ENCODE measurements at regions not wholly inside any gene's neighbourhood (a gene's known extent, or its start where the extent isn't known, plus 50 kb on each side); places are given as distances from the start of the nearest gene placed in this dataset.

DNA sequence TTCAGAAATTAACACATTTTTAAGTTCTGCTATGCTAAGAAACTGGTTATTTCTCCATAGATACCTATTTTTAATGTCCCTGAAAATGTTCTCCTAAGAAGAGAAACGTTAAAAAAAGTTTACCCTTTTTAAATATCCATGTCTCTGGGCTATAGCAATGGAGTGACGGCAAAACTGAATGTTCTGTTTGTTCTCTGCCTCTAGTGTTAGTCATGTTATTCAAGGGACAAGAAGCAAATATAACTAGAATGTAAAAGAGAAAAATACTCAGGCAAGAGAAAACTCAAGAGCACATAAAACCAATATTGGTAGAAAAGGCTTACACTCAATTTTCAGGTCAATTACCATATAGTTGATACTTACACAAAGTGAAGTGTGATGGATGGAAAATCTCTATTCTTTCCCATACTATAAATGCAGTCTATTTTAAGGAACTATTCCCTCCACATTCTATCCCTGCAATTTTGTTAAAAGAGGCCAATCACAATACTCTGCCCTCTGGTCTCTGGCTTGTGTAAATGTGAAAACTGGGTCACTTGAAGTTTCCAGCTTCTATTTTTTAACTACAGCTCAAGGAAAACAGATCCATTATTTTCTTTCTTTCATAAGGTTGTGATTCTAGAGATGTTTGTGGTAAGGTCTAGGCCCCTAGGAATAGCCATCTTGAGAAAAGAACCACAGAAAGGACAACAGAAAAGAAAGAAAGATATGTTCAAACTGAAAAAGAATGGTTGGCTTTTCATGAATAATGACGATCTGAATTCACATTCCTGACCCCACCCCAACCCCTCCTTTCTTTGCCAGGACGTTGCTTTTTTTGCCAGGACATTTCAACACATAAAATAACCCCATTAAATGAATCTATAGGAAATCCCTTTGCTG lies 200.3 kb upstream of the FAM83B start:
- no peak for DNase-seq

DNA sequence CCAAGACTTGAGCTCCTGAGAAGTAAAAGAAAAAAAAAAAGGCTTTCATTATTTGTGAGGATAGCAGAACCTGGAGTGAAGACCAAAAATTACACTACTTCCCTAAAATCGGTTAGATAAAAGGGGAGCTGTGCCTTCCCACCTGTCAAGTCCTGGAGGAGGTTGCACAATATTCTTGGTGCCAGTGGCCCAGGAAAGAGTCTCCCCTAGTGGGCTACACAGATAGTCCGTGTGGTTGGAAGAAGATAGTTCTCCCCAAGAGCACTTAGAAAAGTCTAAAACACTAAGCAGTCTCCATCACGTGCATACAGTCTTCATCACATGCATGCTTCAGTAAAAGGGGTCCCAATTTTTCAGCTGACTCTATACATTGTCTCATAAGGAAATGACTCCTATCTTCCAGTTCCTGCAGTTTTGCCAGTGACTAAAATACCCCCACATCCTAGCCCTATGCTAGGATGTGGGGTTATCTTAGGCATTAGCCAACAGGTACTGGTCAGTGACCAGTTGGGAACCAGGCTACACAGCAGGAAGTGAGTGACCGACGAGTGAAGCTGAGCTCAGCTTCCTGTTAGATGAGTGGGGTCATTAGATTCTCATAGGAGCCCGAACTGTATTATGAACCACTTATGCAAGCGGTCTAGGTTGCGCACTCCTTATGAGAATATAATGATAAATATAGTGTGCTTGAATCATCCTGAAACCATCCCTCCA lies 199.5 kb upstream of the FAM83B start:
- no peak for DNase-seq

DNA sequence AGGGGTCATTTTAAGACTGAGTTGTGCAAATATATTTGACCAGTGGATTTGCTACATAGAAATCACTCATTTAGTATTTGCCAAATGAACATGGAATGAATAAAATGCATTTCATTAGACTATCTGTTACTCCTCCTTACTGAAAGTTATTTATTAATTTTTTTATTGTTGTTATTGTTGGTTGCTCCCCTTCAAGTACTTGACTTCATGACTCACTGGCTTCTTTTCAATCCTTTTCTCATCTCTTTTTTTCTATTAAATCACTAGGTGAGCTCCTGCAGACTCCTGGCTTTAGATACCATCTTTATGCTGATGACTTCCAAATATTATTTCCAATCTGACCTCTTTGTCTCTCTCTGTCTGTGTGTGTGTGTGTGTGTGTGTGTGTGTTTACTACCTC lies 192.2 kb upstream of the FAM83B start:
- no peak for DNase-seq

DNA sequence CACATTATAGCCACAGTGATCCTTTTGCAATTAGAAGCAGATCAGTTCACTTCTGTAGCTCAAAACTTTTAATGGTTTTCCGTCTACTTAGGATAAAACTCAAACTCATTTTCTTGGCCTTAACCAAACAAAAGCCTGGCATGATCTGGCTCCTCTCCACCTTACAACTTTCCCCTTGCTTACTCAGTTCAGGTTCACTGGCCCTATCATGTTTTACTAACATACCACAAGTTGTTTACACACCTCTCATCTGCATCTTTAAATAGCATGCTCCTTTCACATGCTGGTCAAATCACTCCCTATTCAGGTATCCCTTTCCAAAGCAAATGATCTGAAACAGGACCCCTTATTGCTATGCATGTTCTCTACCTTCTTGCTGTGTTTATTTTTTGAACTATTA lies 191.4 kb upstream of the FAM83B start:
- DNase-seq: no peak

DNA sequence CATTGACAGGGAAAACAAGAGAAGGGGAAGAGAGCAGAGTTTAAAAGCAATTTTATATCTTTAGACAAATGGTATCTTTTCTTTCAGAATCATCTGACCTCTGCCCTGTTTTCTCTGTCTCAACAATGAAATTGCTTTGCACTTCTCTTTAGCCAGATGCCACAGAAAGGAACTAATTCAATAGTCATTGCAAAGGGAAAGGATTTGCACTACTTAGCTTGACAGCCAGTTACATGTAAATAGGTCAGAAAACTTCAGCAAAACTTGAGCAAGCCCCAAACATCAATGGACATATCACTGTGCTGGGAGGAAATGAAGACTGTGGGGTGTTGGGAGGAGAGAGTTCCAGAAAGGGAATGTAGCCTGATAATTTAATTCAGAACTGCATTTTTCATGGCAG lies 181.3 kb upstream of the FAM83B start:
- no peak for DNase-seq

DNA sequence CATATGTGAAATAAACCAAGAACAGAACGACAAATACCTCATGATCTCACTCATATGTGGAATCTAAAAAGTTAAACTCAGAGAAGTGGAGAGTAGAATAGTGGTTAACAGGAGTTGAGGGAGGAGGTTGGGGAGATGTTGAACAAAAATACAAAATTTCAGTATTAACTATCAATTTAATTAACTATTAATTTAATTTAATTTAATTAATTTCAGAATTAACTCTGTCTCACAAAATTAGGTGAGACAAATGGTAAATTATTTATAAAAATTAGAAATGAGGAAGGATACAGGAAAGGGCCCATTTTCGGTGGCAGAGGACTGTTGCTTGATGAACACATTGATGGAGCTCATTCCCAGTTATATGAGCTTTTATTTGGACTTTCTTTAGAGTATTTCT lies 166.0 kb upstream of the FAM83B start:
- DNase-seq: no peak

DNA sequence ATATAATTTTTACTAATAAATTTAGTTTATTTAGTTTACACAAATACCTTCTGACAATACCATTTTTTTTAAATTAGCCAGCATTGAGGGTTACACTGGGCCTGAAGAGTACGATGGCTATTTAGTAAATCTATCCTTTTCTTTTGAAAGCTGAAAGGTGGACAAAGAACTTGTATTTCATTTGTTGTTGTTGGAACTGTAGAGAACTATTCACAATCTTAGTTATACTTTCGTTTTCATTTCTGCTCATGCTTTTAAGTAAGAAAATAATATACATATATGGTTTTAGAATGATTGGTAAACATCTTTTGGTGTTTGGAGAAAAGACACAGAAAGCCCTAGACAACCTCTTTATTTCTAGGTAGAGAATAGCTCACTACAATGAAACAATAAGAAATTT lies 165.3 kb upstream of the FAM83B start:
- DNase-seq: no peak

DNA sequence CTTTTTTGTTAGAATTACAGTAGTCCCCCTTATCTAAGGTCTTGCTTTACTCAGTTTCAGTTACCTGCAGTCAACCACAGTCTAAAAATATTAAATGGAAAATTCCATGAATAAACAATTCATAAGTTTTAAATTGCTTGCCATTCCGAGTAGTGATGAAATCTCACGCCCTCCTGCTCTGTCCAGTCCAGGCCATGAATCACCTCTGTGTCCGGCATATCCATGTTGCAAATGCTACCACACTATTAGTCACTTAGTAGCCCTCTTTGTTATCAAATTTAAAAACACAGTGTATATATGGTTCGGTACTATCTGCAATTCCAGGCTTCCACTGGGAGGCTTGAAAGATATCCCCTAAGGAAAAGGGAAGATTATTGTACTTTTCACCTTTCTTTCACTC lies 164.6 kb upstream of the FAM83B start:
- DNase-seq: no peak

DNA sequence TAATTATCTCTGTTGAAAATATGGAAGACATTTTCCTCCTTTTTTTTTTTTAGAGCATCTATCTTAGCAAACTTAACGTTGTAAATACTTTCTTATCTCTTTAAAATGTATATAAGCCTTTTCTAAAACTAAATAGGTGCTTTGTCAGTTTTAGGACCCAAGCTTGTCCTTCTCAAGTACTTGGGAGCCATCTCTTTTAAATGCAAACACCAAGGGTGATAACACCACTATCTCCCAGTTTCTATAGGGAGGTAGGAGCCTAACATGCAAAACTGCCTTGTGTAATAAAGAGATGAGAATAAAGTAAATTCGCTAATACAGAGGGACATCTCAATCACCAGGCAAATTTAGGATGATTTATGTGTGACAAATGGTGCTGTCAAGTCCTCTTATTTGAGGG lies 157.0 kb upstream of the FAM83B start:
- DNase-seq: no peak

DNA sequence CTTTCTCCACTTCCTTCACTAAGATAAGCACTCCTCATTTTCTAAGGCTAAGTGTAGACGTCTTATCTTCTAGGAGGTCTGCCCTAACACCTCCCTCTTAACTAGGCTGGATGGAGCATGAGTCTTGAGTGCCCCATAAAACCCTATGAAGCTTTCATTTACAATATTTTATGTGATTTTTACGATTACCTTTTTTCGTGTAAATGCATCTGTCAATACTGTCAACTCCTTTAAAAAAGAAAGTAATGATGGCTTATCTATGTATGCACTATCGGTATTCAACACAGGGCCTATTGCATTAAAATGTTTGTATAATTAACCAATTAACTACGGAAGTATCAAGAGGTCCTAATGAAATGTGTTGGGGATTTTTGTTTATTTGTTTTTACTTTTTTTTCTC lies 156.0 kb upstream of the FAM83B start:
- no peak for DNase-seq

DNA sequence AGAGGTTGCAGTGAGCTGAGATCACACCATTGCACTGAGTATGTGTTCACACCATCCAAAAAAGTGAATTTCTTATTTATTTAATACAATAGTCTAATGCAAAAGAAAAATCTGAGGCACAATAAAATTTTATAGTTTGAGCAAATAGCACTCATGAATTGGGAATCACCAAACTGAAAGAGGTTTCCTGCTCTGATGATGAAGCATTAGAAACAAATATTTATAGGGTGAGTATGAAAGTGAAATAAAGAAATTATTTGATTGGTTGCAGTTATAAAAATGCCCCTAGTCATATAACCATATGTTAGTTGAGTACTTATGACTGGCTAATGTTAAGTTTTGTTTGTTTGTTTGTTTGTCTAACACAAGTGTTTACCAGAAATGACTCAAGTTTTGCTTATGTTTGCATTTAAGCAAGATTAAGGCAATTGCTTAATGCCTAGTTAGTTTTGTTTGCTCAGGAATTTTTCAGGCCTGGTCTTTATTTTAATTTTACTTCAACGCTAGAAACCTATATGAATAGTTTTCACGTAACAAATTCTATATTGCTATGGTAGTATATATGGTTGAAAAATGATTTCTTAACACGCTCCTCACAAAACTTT lies 151.5 kb upstream of the FAM83B start:
- DNase-seq: no peak

DNA sequence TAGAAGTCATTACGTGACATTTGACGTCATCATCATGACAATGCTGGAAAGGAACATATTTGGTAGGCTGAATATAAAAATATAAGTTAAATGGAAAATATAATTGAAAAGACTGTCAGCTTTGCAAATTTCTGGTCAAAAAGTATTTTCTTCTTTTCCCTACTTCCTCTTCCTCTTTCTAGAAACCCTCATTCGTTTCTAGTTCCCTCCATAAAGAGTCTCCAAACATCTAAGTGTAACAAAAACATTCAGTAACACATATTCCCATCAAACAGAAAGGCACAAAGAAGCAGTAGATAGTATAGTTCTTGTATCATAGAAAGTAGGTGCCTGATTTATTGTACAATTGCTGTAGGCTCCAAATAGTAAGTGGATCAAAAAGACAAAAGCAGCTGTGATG lies 150.8 kb upstream of the FAM83B start:
- DNase-seq: no peak

DNA sequence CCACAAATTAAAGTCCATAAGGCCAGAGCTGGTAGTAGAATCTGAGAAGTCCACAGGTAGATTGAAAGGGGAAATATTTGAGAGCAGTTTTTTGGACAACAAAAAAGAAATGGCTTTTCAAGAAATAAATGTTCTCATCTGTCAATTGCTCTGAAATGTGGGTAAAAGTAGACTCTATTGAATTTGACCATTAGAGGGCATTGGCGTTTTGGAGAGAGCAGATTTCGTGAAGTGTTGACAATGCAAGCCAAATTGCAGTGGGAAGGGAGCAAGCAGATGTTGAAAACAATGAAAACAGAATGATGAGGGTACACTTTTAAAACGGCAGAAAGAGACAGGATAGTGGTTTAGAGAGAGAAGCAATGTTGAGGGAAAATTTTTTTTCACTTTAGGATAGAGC lies 149.1 kb upstream of the FAM83B start:
- no peak for DNase-seq

DNA sequence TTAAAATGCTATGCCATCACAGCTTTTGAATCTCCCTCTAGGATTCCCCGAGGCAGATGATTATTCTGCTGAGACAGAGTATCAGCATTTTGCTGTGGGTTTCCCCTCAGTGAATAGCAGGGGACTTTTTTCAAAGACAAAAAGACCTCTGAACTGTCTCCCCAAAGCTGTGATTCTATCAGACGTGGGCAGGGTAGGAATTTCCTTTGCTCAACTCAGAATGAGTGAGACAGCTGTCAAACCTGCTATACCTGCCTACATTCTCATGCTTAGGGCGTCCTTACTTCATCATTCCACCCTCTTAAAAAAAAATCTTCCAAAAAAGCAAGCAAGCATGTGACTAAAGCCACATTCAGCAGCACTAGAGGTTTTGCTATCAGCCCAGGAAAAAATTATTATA lies 147.6 kb upstream of the FAM83B start:
- no peak for DNase-seq

DNA sequence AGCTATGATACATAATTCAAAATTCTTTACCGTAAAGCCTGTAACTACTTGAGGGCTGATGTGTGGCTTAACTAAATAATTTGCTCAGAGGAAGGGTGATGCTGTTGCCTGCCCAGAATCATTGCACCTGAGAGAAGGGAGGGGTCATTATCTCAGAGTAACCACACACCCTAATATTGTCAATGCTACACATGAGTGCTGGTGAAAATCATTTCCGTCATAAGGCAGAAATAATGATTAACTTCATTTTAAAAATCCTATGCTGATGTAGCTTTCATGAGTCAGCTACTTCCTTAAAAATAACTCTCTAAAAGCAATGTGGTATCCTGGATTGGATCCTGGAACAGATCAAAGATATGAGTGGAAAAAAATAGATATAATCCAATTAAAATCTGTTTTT lies 146.4 kb upstream of the FAM83B start:
- DNase-seq: no peak

DNA sequence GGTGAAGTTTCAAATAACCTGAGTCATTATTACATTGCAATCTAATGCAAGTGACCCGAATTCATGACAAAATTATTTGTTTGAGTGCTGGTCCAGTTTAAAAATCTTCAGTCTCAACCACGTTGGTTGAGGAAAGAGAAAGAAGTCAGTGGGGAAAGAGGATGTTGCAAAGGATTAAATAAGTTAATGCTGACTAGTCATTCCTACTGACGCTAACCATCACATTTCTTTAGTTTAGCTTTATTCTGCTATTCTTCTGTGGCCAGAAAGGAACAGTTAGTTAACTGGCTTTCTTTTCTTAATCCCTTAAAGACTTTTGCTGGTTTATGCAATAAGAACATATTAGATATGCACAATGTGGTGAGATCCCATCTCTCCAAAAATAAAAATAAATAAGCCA lies 143.8 kb upstream of the FAM83B start:
- DNase-seq: no peak

DNA sequence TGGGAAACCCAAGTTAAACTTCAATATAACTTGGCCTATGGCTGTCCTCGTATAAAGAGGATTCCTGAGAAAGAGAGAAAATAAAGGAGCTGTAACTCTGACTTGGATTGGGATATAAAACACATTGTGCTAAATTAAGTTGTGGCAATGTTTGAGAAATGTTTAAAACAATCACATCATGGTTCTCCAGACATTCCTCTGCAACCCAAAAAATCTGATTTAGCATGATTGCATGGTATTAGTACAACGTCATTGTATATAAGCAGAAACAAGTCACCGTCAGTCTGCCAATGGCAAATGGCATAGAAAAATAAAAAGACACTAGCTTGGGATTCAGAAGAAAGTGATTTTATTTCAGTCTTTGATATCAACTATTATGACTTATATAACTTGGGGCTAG lies 140.2 kb upstream of the FAM83B start:
- no peak for DNase-seq

DNA sequence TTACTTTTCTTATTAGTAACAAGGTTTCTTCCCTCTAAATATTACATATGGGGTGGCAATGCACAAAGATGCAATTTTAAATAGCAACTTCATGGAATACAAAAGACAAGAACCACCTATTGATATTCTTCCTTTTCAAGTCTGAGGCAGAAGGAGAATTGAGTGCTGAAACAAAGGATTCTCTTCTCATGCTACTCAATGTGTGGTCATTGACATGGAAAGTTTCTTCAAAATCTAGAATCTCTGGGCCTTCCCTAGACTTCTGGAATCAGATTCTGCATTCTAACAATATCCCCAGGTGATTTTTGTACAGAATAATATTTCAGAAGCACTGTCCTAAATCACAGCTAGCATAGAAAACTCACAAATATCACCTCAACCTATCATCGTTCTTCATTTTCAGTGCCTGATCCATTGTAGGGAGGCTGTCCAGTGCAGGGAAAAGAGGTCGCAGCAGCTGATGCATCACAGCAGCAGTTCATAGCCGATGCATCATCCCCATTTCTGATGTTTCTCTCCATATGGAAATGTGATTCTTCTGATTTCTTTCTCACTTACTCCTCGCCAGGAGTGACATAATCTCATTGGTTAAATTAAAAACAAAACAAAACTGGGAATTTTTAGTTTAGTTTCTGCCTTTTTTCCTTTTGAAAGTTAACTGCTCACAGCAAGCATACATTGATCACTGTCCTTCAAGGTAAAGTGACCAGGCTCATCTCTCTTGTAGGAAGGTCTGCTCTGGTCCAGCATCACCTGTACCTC lies 139.5 kb upstream of the FAM83B start:
- no peak for DNase-seq

DNA sequence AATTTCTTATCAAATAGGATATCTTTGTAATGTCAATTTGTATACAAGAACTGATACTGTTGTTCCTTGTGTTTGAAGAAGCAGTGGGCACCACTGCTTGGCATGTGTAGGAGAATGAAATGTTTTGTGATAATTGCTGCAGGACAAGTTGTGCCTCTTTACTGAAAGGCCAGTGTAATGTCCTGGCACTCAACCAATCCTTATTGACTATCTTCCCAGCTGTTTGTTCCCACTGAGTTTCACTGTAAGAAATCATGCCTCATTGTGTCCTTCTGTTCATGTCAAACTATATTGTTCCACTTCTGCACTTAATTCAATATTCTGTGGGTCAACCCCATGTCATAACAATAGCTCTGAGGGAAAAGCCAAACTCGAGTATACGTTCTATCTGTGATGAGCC lies 136.1 kb upstream of the FAM83B start:
- DNase-seq: no peak

DNA sequence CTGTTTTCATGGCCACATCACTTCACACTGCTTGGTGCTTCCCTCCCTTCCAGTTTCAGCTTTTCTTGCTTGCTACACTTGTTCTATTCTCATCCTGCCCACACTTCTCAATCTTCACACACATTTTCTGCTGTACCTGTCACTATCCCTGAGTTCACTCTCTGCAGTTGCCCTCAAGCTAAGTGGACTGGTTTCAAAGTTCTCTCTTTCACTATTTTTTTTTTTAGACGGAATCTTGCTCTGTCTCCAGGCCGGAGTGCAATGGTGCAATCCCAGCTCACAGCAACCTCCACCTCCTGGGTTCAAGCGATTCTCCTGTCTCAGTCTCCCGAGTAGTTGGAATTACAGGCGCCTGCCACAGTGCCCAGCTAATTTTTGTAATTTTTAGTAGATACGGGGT lies 130.6 kb upstream of the FAM83B start:
- DNase-seq: no peak

DNA sequence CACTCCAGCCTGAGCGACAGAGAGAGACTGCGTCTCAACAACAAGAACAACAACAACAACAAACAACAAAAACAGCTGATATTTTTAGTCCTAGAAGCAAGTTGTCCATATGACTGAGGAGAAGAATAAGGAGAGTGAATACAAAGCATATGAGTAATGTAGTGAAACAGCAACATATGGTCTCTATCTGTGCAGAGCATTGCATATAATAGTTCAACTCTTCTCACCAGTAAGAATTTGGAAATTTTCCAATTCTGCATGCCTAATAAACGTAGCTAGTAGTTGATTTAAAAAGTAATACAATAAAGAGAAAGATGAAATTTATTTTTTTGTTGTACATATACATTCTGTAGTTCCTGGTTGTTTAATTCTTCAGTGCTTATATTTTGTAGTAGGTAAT lies 129.7 kb upstream of the FAM83B start:
- DNase-seq: no peak

DNA sequence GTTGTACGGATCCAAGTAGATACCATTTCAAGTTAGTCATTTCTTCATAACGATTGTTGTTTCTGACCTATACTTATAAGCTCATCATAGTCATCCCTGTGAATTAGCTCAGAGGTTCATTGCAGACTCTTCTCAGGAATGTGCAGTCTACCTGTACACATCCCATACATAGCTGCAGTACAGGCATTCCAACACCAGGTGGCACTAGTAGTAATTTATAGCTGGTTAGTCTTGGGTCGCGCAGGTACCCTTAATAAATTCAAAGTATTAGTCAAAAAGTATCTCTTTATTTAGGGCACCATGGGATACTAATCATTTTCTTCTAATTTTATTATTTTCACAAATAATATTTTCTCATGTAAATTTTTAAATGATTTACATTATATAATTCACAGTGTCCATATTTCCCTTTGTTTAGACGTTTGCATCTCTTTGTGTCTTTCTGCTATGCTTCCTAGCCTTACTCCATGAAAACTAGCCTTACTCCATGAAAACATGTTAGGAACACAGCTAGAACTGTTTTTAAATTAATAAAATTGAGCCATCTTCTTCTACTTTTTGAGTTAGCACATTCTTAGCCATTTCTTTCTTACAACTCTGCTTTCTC lies 128.6 kb upstream of the FAM83B start:
- peak; percentile 27 to 36 for DNase-seq

DNA sequence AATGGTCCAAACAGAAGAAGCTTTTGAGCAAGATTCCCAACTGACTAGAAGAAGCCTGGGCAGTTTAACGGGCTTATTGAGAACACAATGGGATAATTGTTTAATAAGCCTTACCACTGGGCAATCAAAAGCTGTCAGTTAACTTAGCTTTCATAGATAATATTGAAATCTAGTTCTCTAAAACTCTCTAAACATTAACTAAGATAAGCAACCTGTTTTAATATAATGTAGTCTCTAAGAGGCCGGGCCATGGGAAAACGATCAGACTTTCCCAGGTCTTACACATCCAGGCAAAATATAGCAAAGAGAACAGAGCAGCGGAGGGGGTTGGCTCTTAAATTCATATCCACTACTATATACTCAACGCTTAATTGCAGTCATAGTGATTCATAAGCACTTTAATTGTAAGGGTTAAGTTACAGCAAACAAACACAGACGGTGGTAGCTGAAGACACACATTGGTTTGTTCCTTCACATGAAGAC lies 128.0 kb upstream of the FAM83B start:
- DNase-seq: no peak

All from CD4-positive, alpha-beta T cell treated with Interleukin-4 for 1 hour (primary cell).